Thyroid gland (tissue), 4 donors: ENCODE measurements at regions not wholly inside any gene's neighbourhood (a gene's known extent, or its start where the extent isn't known, plus 50 kb on each side); places are given as distances from the start of the nearest gene placed in this dataset.

Experiments used
- POLR2A ChIP-seq, 2 donors: fragments of 450-650 bp; IDR thresholded peaks; one replicate each; pipeline ENCODE4 v1.6.1; 2017; ENCODE audit warnings: antibody characterized with exemption in 2 of 2, mild to moderate bottlenecking in 2 of 2, moderate library complexity in 1 of 2
- TF ChIP-seq, protein P1 (sequence below), 6 experiments: fragments of 200-600 bp in 3 of 6; fragments of 450-650 bp in 3 of 6; sonication (generic) in 3 of 6; IDR thresholded peaks; one replicate each; pipeline ENCODE4 v1.5.1; 2016 to 2019; ENCODE audit warnings: antibody characterized with exemption in 6 of 6, mild to moderate bottlenecking in 2 of 6, inconsistent platforms in 1 of 6, moderate library complexity in 1 of 6

DNA sequence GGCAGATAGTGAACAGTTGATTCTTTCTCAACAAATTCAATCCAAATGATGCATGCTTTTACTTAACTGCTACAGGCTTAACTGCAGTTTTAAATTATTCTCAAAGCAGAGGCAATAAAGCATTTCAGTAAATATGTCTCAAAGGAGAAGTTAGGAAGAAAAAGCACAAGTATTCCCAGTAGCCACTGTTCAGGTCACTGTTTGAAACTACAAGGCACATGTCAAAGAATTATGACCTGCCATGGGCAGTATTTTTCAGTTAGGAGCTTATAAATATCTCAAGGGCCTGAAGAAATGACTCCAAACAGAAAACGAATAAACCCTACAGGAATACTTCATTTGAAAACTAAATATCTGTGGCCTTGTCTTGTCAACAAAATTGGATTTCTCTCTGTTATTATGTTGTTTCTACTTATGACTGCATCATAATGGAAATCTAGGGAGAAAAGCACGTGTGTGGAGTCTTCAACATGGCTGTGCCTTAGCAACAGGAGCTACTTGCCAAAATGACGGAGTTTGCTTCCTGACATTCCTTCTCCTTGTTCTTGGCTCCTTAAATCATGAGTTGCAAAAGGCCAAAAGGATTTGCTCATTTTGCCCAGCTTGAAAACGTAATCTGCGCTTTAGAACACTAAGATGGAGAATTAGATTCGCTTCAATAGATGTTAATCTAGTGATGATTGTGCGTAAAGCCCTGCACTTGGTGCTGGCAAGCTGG, 67.6 kb upstream of the GPR101 start:
- TF ChIP-seq, protein P1, sequence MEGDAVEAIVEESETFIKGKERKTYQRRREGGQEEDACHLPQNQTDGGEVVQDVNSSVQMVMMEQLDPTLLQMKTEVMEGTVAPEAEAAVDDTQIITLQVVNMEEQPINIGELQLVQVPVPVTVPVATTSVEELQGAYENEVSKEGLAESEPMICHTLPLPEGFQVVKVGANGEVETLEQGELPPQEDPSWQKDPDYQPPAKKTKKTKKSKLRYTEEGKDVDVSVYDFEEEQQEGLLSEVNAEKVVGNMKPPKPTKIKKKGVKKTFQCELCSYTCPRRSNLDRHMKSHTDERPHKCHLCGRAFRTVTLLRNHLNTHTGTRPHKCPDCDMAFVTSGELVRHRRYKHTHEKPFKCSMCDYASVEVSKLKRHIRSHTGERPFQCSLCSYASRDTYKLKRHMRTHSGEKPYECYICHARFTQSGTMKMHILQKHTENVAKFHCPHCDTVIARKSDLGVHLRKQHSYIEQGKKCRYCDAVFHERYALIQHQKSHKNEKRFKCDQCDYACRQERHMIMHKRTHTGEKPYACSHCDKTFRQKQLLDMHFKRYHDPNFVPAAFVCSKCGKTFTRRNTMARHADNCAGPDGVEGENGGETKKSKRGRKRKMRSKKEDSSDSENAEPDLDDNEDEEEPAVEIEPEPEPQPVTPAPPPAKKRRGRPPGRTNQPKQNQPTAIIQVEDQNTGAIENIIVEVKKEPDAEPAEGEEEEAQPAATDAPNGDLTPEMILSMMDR (IDR thresholded peaks at IDR 0.05): no peak
- no peak for TF ChIP-seq POLR2A (IDR thresholded peaks at IDR 0.05)
